SU-DHL-6 (cell line): ENCODE measurements at regions not wholly inside any gene's neighbourhood (a gene's known extent, or its start where the extent isn't known, plus 50 kb on each side); places are given as distances from the start of the nearest gene placed in this dataset.

ENCODE experiments used
- H2AFZ ChIP-seq: fragments of 200-600 bp; sonication (generic); 2 replicates; pipeline ENCODE4 v1.6.1; 2014; ENCODE audit warnings: low read depth, mild to moderate bottlenecking, moderate library complexity, mixed read lengths, antibody characterized with exemption, low read length; ENCODE audit not compliant: severe bottlenecking
- H3F3A ChIP-seq: fragments of 200-600 bp; shearing (Covaris generic); 2 replicates; pipeline ENCODE4 v1.6.0; 2016; ENCODE audit warnings: antibody characterized with exemption, mild to moderate bottlenecking; ENCODE audit not compliant: insufficient read depth
- H3K27ac ChIP-seq: fragments of 200-600 bp; sonication (generic); 2 replicates; pipeline ENCODE4 v1.5.1; 2016; ENCODE audit warnings: low read depth, mild to moderate bottlenecking, low read length, moderate library complexity, mixed read lengths
- H3K27me3 ChIP-seq: fragments of 200-600 bp; sonication (generic), shearing (Covaris generic); 2 replicates; pipeline ENCODE4 v1.6.0; 2014; ENCODE audit warnings: mild to moderate bottlenecking, low read length
- H3K36me3 ChIP-seq: fragments of 200-600 bp; sonication (generic); 2 replicates; pipeline ENCODE4 v1.6.1; 2014; ENCODE audit warnings: mild to moderate bottlenecking, low read length, mixed read lengths
- H3K4me2 ChIP-seq: fragments of 300-600, 200-600 bp; shearing (Covaris generic), sonication (generic); 2 replicates; pipeline ENCODE4 v1.6.0; 2014; ENCODE audit warnings: low read length, low read depth, mild to moderate bottlenecking; ENCODE audit not compliant: poor library complexity, severe bottlenecking
- H3K4me3 ChIP-seq: fragments of 200-600 bp; sonication (generic); 2 replicates; pipeline ENCODE4 v1.5.1; 2014; ENCODE audit warnings: antibody characterized with exemption, low read length, mild to moderate bottlenecking, mixed read lengths; ENCODE audit not compliant: insufficient read depth, poor library complexity, severe bottlenecking
- H3K79me2 ChIP-seq: fragments of 200-600 bp; sonication (generic); 2 replicates; pipeline ENCODE4 v1.6.1; 2014; ENCODE audit warnings: mild to moderate bottlenecking, low read length, moderate library complexity; ENCODE audit not compliant: insufficient read depth
- H3K9ac ChIP-seq: fragments of 200-600 bp; sonication (generic); 2 replicates; pipeline ENCODE4 v1.7.0; 2014; ENCODE audit warnings: mild to moderate bottlenecking, low read length
- H3K9me2 ChIP-seq: fragments of 200-600 bp; sonication (generic); replicated peaks from 2 replicates; pipeline ENCODE4 v1.6.1; 2014; ENCODE audit warnings: low read length; ENCODE audit not compliant: insufficient read depth
- H3K9me3 ChIP-seq: fragments of 200-600 bp; sonication (generic); 2 replicates; pipeline ENCODE4 v1.6.1; 2014; ENCODE audit warnings: low read length, mixed read lengths; ENCODE audit not compliant: insufficient read depth
- H4K20me1 ChIP-seq: fragments of 200-600 bp; sonication (generic); 2 replicates; pipeline ENCODE4 v1.6.1; 2014; ENCODE audit warnings: low read depth, mild to moderate bottlenecking, antibody characterized with exemption, low read length, moderate library complexity, mixed read lengths
- CTCF ChIP-seq: fragments of 200-600 bp; sonication (generic); IDR thresholded peaks from one replicate; pipeline ENCODE4 v1.5.1; 2017; ENCODE audit warnings: antibody characterized with exemption, mild to moderate bottlenecking, low read length, moderate library complexity; ENCODE audit not compliant: insufficient read depth, poor library complexity, severe bottlenecking
- EZH2phosphoT487 ChIP-seq: fragments of 200-600 bp; sonication (generic), shearing (Covaris generic); conservative IDR thresholded peaks from 2 replicates; pipeline ENCODE4 v1.6.1; 2018; ENCODE audit warnings: mild to moderate bottlenecking, antibody characterized with exemption, low read length, moderate library complexity, mixed read lengths

- no peaks in the 10 kb centered on the region for H3K27me3 ChIP-seq
- H3K79me2 ChIP-seq: no peaks in the 10 kb centered on the region
- H3F3A ChIP-seq: no peaks in the 10 kb centered on the region
- no peak overlapping the region for H2AFZ ChIP-seq
- H3K4me2 ChIP-seq: no peak overlapping the region
- no peak overlapping the region for H3K4me3 ChIP-seq
- H4K20me1 ChIP-seq: no peaks in the 10 kb centered on the region
- no peak for TF ChIP-seq CTCF
- no peak for TF ChIP-seq EZH2phosphoT487
- H3K9me3 ChIP-seq: no peaks in the 10 kb centered on the region
- no peak overlapping the region for H3K9ac ChIP-seq
- no peaks in the 10 kb centered on the region for H3K36me3 ChIP-seq
- no peak overlapping the region for H3K27ac ChIP-seq
- no peaks in the 10 kb centered on the region for H3K9me2 ChIP-seq
Observed at GRCh38 chr4:117900832-117901231, 133.5 kb upstream of the NDST3 start.

GRCh38 chr4:117907646-117908045, 126.6 kb upstream of the NDST3 start:
- no peak overlapping the region for H2AFZ ChIP-seq
- H3K9ac ChIP-seq: no peak overlapping the region
- no peaks in the 10 kb centered on the region for H3K36me3 ChIP-seq
- H3K9me2 ChIP-seq: no peaks in the 10 kb centered on the region
- TF ChIP-seq EZH2phosphoT487: no peak
- TF ChIP-seq CTCF: no peak
- H3K27me3 ChIP-seq: no peaks in the 10 kb centered on the region
- no peak overlapping the region for H3K27ac ChIP-seq
- H4K20me1 ChIP-seq: no peaks in the 10 kb centered on the region
- H3F3A ChIP-seq: no peaks in the 10 kb centered on the region
- H3K4me2 ChIP-seq: no peak overlapping the region
- no peaks in the 10 kb centered on the region for H3K9me3 ChIP-seq
- H3K4me3 ChIP-seq: no peak overlapping the region
- H3K79me2 ChIP-seq: no peaks in the 10 kb centered on the region

GRCh38 chr4:117908306-117909207, 125.7 kb upstream of the NDST3 start:
- Histone ChIP-seq H3K9me2 (no peaks in the 10 kb centered on the region), H2AFZ (no peak overlapping the region), H3K9me3 (no peaks in the 10 kb centered on the region), H3K36me3 (no peaks in the 10 kb centered on the region), H3K4me3 (no peak overlapping the region), H3K27ac (no peak overlapping the region), H3K9ac (no peak overlapping the region), H3K4me2 (no peak overlapping the region), H3K27me3 (no peaks in the 10 kb centered on the region), H4K20me1 (no peaks in the 10 kb centered on the region), H3K79me2 (no peaks in the 10 kb centered on the region), H3F3A (no peaks in the 10 kb centered on the region)
- TF ChIP-seq CTCF: no peak
- TF ChIP-seq EZH2phosphoT487: no peak
